ENCODE measurements at regions not wholly inside any gene's neighbourhood (a gene's known extent, or its start where the extent isn't known, plus 50 kb on each side); places are given as distances from the start of the nearest gene placed in this dataset.

GRCh38 chr19:29305268-29305667 is 92.3 kb upstream of the UQCRFS1 start:
- TF ChIP-seq CTCF (IDR thresholded peaks at IDR 0.05; ENCODE audit: low read depth, low read length, missing control alignments) = no peak
- DNase-seq (ENCODE audit: low read depth) = no peak
- no peak overlapping the region for H3K4me3 ChIP-seq (ENCODE audit: low read depth, low read length)

- TF ChIP-seq CTCF (IDR thresholded peaks at IDR 0.05; ENCODE audit: low read depth, low read length, missing control alignments) = no peak
- no peak for DNase-seq (ENCODE audit: low read depth)
- H3K4me3 ChIP-seq (ENCODE audit: low read depth, low read length) = no peak overlapping the region
Observed at GRCh38 chr19:29308977-29309590, 96.1 kb upstream of the UQCRFS1 start.

- no peak overlapping the region for H3K4me3 ChIP-seq (ENCODE audit: low read depth, low read length)
- no peak for DNase-seq (ENCODE audit: low read depth)
- TF ChIP-seq CTCF (IDR thresholded peaks at IDR 0.05; ENCODE audit: low read depth, low read length, missing control alignments) = no peak
Observed at GRCh38 chr19:29309637-29310036, 96.7 kb upstream of the UQCRFS1 start.

- TF ChIP-seq CTCF (IDR thresholded peaks at IDR 0.05; ENCODE audit: low read depth, low read length, missing control alignments) = no peak
- no peak overlapping the region for H3K4me3 ChIP-seq (ENCODE audit: low read depth, low read length)
- no peak for DNase-seq (ENCODE audit: low read depth)
Observed at GRCh38 chr19:29311191-29311790, 98.3 kb upstream of the UQCRFS1 start.

GRCh38 chr19:29315556-29316190 is 102.7 kb upstream of the UQCRFS1 start:
- H3K4me3 ChIP-seq (ENCODE audit: low read depth, low read length) = no peak overlapping the region
- no peak for DNase-seq (ENCODE audit: low read depth)
- TF ChIP-seq CTCF (IDR thresholded peaks at IDR 0.05; ENCODE audit: low read depth, low read length, missing control alignments) = no peak

- H3K4me3 ChIP-seq (ENCODE audit: low read depth, low read length) = no peak overlapping the region
- TF ChIP-seq CTCF (IDR thresholded peaks at IDR 0.05; ENCODE audit: low read depth, low read length, missing control alignments) = no peak
- no peak for DNase-seq (ENCODE audit: low read depth)
Observed at GRCh38 chr19:29318581-29318980, 105.6 kb upstream of the UQCRFS1 start.
